ENCODE measurements at regions not wholly inside any gene's neighbourhood (a gene's known extent, or its start where the extent isn't known, plus 50 kb on each side); places are given as distances from the start of the nearest gene placed in this dataset.
A peak's percentile ranks its signal among the peaks of the same experiment; 100 is the strongest.

DNA sequence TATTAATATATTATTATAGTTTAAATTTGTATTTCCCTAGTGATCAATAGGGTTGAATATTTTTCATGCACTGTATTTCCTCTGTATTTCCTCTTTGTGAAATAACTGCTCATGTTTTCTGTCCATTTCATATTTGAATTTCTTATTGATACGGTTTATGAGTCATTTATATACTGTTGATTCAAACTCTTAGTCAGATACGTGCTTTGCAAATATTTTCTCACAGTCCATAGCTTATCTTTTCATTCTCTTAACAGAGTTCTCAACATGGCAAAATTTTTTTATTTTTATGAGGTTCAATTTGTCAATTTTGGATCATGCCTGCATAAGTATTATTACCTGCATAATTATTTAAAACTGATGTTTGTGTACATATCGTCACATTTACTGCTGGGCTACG lies 329.6 kb downstream of the HAO1 start:
- DNase-seq (ENCODE audit: low read depth in 2 of 2), result no peak

DNA sequence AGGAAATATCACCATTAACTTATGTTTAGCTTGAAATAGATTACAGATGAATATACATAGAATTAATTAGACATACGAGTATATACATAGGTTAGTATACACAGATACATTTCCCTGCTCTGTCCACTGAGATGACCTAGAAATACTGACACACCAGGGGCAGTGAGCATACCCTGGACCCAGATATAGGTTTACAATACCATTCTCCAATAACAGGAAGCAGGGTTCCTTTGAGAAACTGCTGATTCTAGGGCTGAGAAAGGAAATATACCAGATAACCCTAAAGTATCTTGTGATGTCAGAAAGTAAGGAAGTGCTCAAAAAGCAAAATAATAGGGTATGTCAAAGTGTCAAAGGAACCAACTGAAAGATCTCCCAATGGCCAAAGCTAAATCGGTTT lies 322.5 kb downstream of the HAO1 start:
- DNase-seq (ENCODE audit: low read depth in 2 of 2), result peak in 1 of 2 donors; percentile 10

DNA sequence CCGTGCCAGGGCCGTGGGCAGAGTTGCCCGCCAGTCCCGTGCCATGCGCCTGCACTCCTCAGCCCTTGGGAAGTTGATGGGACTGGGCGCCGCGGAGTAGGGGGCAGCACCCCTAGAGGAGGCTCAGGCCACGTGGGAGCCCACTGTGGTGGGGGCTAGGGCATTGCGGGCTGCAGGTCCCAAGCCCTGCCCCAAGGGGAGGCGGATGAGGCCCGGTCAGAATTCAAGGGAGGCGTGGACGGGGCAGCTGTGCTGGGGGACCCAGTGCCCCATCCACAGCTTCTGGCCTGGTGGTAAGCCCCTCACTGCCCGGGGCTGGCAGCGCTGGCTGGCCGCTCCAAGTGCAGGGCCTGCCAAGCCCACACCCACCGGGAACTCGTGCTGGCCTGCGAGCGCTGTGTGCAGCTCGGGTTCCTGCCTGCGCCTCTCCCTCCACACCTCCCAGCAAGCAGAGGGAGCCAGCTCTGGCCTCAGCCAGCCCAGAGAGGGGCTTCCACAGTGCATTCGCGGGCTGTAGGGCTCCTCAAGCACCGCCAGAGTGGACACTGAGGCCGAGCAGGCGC lies 317.8 kb downstream of the HAO1 start:
- DNase-seq (ENCODE audit: low read depth in 2 of 2), result no peak

DNA sequence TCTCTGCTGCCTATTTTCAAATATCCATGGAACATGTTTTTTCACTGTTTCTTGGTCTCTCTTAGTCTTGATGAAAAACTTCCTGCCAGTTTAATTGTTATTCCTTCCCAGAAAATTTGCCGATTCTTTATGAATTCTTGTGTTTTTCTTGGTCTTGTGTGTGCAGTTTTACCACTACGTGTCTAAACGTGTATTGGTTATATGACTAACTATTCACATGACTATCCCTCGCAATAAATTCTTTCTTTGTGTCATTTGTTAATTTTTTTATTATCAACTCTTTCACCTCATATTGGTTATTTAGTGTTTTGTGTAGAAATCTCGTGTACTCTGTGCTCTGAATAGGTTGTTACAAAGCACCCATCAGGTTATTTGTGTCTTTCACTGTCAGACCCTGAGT lies 315.4 kb downstream of the HAO1 start:
- DNase-seq (ENCODE audit: low read depth in 2 of 2), result no peak

DNA sequence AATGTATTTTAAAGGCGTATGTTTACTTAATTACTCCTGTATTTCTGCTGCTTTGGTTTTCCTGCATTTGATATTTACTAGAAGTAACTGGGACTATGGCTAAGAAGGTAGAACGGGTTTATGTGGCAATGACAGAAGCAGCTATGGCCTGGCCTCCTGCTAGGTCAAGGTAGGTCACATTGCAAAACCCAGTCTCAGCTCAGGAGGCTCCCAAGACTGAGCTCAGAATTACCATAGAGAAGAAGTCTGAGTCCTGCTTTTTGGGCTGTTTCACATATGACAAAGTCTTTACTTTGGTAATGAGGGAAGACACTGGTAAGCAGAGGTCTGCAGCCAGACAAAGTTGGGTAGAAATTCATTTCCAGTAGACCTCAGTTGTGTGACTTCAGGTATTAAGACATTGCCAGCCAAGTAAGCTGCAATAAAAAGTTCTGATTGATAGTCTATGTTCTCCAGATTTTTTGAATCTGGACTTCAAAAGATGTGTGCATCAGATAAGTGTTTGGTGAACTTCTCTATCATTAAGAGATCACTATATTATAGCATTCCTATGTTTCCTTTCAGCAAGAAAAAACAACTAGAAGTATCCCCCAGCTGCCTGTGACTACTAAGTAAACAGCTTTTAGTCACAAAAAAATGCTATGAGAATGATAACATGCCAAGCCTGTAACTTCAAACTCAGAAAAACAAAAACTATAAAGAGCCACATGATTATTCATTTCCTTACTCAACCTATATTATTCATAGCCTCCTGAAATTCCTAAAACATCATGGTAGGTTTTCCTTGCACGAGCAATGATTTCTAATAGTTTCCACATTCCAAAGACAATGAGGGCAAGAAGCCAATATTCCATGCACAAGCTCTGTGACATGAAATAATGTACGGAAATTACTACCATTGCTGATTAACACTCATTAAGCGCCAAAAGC lies 312.3 kb downstream of the HAO1 start:
- DNase-seq (ENCODE audit: low read depth in 2 of 2), result peak; percentile 90 to 95

DNA sequence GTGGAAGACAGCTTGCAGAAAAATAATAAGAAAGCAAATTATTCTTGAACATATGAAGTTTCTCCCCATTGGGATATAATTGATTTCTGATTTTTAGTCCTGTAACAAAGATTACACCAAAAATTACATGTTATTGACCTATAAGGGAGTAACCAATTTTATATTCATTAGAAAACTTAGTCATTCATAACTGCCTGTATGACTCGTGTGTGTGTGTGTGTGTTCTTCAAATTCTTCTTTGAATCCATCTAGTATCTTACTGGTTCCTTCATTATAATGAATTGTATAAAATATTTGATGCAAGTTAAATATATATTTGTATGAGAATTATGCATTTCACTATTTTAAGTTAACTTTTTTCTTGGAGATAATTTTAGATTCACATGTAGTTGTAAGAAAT lies 310.4 kb downstream of the HAO1 start:
- DNase-seq (ENCODE audit: low read depth in 2 of 2), result no peak

DNA sequence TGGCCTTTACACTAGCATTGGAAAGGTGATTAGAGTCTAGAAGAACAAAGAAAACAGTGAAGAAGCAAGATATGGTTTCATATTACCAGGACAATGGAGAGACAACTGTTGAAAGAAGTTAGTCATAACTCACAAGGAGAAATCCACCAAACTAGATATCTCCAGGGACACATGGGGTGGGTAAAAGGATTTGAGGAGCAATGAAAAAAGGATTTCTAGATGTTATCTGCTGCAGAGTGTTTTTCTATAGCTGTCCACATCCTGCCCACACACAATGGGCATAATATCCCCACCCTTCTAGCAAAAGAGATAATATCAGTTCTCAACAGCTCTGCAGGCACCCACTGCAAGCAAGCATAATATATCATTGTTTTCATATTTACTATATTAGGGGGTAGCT lies 303.1 kb downstream of the HAO1 start:
- DNase-seq (ENCODE audit: low read depth in 2 of 2), result peak in 1 of 2 donors; percentile 47

DNA sequence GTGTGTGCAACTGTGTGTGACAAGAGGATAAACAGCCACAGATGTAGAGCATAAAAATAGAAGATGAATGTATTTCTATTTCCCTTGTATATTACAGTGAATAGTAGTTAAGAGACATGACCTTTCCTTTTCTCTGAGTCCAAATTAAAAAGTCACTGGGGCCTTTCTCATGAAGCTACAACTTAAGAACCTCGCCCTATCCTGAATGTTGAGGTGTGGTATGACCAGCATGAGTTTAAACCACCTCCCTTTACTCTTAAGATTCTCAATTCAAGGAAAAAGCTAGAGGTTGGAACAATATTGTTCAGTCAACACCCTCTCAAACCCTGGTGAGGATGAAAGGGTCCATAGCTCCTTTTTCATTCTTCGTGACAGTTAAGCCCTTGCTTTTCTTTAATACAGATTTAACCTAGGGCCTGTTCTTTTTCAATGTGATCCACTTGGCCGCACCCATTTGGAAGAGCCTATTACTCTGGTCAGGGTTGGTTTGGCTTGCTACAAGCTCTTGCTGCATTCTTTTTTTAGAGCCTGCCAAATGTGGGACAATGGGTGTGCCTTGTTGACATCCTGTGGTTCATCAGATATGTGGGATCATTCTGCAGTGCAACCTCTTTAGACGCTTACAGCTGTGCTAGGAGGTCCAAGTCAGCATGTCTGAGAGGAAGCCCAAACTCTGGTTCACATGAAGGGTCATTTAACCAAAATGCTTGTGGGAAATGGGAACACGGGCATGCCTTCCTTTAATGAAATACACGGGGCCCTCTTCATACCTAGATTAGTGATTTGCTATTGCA lies 290.0 kb downstream of the HAO1 start:
- peak; percentile 33 to 64 for DNase-seq (ENCODE audit: low read depth in 2 of 2)

DNA sequence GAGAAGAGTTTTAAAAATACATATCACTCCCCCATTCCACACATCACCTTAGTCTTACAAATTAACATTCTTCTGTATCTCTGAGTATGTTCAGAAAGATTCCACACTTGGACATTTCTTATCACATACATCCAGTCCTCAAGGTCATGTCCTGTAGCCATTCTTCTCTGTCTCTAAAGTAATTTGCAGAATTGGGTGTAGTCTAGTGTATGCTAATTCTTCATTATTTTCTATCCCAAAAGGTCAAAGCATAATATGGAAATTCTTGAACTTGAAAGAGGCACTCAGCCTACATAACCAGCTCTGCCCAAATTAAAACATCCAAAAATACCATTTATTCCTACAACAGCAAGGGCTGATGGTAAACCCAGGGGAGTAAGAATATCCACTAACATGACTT lies 286.0 kb downstream of the HAO1 start:
- DNase-seq (ENCODE audit: low read depth in 2 of 2), result peak in 1 of 2 donors; percentile 14

DNA sequence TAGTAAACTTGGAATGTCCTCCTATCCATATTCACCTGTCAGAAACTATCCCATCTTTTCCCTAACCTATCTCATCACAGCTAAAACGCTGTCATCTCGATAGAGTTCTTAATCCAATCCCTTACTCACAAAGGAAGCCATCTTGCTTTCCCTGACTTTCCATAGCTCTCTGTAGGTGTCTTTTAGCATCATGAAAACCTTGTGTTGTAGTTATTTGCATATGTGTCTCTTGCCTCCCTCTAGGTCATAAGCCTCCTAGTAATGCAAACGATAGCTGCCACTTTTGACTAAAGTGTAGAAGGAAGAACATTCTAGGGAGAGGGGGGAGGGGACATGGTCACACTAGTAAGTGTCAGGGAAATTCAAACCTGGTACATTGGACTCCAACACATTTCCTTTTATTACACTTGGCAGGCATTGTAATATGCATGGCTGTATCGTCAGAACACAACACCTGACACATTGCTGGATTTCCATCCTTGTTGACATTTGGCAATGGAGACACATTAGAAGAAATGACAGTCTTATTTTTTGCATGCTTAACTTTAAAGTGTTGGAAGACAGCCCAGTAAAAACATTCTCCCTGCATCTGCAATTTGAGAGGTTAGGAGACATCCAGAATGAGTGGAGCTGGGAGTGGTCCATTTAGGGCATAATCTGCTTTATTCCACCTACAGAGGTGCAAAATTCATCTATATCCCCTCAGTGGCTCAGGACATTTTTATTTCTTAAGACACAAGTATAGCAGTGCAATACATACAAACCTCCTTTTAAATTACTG lies 283.4 kb downstream of the HAO1 start:
- no peak for DNase-seq (ENCODE audit: low read depth in 2 of 2)

DNA sequence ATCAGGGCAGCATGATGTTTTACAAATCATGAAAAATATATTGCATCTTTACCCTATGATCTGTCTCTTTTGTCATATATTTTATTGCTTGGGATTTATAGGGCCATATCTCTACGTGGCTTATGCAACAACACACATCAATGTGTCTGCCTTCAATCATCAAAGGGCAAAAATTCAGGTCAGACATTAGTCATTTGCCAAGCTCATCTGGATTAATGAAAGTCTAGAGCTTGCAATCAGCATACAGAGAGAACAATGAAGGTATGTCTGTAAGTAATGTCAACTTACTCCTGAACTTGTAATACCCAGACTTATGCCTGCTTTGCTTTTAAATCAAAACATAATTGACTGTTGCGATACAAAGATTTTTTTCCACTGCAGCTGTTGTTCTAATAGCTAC lies 282.7 kb downstream of the HAO1 start:
- DNase-seq (ENCODE audit: low read depth in 2 of 2), result no peak

DNA sequence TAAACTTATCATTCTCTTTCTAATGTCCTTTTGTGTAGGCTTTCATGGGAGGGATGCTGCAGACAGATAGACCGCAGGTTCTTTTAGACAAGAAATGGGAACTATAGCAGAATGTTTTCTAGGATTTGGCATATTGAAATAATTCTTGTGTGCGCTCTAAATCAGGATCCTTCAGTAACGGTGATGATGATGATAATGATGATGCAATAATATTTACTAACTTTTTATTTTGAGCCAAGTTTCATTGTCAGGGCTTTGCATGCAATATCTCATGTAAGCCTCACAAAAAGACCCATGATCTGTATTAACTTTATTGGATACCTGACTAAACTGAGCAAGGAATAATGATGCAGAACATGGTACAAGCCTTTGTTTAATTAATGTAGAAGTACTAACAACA lies 280.1 kb downstream of the HAO1 start:
- DNase-seq (ENCODE audit: low read depth in 2 of 2), result no peak

DNA sequence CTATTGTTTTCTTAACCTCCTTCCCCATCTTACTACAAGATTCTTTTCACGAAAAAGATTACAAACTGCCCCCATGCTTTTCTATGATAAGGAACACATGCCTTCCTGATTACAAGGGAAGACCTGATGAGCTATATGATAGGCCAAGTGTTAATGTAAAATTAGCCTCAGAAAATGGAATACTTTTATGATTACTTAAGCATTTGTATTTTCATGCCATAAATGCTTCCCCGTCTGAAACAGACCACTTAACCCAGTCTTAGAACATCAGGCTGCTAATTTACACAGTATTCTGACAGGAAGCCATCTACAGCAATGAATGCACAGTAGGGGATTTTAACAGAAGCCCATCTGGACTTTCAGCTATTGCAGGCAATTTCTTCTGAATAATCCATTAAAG lies 274.9 kb downstream of the HAO1 start:
- no peak for DNase-seq (ENCODE audit: low read depth in 2 of 2)

DNA sequence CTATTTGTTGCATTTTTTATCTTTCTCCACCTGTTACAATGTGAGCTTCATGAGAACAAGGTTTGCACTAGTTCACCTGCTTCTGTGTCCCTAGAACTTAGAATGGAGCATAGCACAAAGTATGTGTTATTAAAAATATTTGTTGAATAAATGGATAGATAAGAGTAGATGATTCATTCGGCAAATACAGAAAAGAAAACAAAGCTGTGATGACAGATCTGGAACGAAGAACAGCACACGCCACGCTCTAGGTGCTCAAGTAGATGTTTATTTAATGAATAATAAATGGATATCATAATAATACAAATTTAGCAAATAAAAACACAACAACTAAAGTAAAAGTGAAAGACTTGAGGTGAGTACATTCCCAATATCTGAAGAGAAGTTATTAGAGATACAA lies 273.1 kb downstream of the HAO1 start:
- peak; percentile 21 to 53 for DNase-seq (ENCODE audit: low read depth in 2 of 2)

DNA sequence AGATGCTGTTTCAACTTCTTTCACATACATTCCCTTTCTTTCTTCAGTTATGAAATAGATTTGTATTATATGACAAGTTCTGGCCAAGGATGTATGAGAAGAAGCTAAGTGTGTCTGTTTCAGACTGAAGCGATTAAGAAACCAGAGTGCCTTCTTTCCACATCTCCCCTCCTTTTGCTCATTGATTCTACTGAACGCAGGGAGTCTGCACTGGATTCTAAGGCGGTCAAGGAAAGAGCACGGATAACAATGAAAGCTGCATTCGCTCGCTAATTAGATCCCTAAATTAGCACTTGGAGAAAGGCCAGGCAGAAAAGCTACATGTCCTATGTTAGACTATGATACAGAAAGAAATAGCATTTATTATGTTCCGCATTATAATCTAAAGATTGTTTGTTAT lies 267.7 kb downstream of the HAO1 start:
- DNase-seq (ENCODE audit: low read depth in 2 of 2), result no peak

DNA sequence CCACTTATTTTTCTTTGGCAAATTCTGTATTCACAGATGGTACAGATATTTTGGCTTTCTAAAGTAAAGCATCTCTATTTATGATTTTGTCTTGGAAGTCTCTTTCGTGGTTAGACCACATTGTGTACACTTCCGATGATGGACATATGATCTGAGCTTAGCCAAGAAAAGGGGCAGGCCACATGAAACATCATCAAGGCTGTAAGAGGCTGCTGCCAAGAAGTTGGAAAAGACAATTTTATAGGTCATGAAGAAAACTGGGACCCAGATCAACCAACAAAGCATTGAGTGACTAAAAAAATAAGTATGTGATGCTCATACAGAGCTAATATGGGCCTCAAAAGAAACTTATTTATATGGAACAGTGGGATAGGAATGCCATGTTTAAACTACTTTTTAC lies 266.4 kb downstream of the HAO1 start:
- DNase-seq (ENCODE audit: low read depth in 2 of 2), result no peak

DNA sequence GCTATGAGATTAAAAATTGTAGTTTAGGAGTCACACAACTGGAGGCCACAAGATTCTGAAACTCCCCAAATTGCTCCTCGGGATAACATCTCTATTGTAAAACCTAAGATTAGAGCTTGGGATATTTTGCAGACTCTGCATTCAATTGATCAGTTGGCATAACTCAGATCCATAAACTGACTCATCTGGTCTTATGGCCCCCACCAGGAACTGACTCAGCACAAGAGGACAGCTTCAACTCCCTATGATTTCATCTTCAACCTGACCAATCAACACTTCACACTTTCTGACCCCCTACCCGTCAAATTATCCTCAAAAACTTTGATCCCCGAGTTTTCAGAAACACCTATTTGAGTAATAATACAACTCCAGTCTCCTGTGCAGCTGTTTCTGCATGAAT lies 257.3 kb downstream of the HAO1 start:
- peak in 1 of 2 donors; percentile 6 for DNase-seq (ENCODE audit: low read depth in 2 of 2)

DNA sequence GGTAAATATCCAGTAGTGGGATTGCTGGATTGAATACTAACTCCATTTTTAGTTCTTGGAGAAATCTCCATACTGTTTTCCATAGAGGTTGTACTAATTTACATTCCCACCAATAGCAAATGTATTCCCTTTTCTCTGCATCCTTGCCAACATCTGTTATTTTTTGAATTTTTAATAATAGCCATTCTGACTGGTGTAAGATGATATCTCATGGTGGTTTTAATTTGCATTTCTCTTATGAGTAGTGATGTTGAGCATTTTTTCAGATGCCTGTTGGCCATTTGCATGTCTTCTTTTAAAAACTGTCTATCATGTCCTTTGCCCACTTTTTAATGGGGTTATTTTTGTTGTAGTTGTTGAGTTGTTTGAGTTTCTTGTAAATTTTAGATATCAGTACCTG lies 253.2 kb downstream of the HAO1 start:
- DNase-seq (ENCODE audit: low read depth in 2 of 2), result no peak

DNA sequence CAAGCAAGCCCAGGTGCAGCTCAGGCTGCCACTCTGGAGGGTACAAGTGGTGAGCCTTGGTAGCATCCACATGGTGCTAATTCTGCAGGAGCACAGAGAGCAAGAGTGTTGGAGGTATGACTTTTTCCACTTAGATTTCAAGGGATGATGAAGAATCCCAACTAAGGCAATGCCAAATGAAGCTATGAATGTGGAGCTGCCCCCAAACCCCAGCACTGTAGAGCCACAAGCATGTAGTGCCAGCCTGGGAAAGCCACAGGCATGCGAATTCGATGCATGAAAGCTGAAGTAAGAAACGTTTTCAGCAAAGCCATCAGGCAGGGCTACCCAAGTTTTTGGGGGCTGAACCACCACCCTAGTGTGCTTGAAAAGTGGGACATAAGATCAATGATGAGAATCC lies 251.1 kb downstream of the HAO1 start:
- DNase-seq (ENCODE audit: low read depth in 2 of 2), result no peak

DNA sequence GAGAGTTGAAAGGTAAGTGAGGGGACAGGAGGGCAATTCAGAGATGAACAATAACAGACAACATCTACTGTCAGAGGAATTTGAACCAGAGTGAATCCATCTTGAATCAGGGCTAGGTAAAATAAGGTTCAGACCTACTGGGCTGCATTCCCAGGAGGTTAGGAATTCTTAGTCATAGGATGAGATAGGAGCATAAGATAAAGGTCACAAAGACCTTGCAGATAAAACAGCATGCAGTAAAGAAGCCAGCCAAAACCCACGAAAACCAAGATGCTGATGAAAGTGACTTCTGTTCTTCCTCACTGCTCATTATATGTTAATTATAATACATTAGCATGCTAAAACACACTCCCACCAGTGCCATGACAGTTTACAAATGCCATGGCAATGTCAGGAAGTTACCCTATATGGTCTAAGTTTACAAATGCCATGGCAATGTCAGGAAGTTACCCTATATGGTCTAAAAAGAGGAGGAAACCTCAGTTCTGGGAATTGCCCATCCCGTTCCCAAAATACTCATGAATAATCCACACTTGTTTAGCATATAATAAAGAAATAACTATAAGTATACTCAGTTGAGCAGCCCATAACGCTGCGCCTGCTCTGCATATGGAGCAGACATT lies 248.5 kb downstream of the HAO1 start:
- DNase-seq (ENCODE audit: low read depth in 2 of 2), result no peak

DNA sequence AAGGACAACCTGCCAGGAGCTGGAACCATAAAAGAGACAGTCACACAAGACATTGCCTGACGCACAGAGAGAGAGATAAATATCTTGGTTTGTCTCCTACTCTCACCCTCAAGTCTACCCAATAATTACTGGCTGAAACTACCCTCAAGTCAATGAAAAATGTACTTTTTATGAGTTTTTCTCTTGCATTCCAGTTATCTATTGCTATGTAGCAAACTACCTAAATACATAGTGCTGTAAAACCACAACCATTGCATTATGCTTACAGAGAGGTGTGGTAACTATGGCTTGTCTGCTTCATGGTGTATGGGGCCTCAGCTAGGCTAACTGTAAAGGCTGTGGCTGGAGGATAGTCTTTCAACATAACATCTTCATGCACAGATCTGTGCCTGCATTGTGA lies 247.8 kb downstream of the HAO1 start:
- no peak for DNase-seq (ENCODE audit: low read depth in 2 of 2)

Measured in lung microvascular endothelial cell (primary cell).